ENCODE measurements at regions not wholly inside any gene's neighbourhood (a gene's known extent, or its start where the extent isn't known, plus 50 kb on each side); places are given as distances from the start of the nearest gene placed in this dataset.

DNA sequence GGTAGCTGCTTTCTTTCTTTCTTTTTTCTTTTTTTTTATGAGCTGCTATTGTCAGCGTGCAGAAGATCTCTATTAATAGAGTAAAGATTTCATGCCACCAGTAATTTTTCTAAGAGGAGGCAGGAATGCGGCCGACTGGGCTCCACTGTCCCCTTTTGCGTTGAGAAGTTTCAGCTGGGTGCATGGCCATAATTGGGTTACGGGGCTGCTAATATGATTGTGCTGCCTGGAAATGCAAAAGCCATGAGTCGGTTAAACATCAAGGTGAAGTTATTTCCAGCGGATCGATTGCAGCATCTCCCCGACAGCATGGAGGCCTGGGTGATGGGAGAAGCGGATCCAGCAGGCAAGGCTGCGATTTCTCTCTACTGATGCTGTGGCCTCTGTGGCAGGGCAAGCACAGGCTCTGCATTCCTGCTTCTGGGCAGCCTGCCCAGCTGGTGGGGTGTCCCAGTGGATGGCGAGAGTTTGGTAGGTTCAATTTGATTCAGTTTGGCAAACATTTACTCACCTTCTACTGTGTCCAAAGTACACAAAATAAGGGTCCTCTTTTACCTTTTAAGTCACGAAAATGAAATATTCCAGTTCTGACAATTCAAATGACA is 54.4 kb upstream of the PRMT8 start:
- no peak for DNase-seq (ENCODE audit: low spot score)
- intact Hi-C loops (cut with micrococcal nuclease; ENCODE audit: unreplicated experiment), result no loop called here
- no peaks in the 10 kb centered on the region for H3K36me3 ChIP-seq (ENCODE audit: insufficient read depth, low read length)

DNA sequence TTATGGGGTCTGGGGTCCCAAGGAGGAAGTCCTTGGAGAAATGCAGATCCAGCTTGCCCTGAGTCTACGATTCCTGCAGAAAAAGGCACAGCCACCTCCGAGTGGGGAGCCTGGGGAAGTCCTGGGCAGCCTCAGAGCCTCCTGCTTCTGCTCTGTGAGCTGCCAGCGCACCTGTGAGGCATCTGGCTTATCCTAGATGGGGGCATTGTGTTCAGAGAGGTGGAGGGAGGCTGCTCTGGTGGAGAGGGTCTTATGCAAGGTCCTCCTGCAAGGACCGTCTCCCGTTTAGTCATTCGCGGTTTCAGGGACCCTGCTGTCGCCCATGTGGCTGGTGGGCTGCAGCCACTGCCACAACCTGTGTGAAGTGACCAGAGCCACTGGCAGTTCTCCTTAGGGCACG is 53.0 kb upstream of the PRMT8 start:
- POLR2A ChIA-PET, result no interaction called here
- Histone ChIP-seq H3K9me3 (ENCODE audit: low read length) (no peaks in the 10 kb centered on the region), H4K20me1 (ENCODE audit: insufficient read depth, low read length) (no peaks in the 10 kb centered on the region), H3K27ac (ENCODE audit: low read depth, low read length, poor library complexity, severe bottlenecking) (no peak overlapping the region), H3K4me3 (ENCODE audit: low read depth, low read length, poor library complexity, severe bottlenecking) (no peak overlapping the region), H3K9me2 (ENCODE audit: insufficient read depth, low read length) (no peaks in the 10 kb centered on the region), H3K36me3 (ENCODE audit: insufficient read depth, low read length) (no peaks in the 10 kb centered on the region), H3K79me2 (ENCODE audit: insufficient read depth, low read depth, low read length) (no peaks in the 10 kb centered on the region), H3K4me1 (ENCODE audit: insufficient read depth, low read length, poor library complexity, severe bottlenecking) (no peaks in the 10 kb centered on the region), H3K4me2 (ENCODE audit: low read length) (no peak overlapping the region), H2AFZ (ENCODE audit: low read length) (no peak overlapping the region)
- DNase-seq (ENCODE audit: low spot score), result no peak
- CTCF ChIA-PET (ENCODE audit: unreplicated experiment), result no interaction called here
- no peak for TF ChIP-seq EZH2phosphoT487 (IDR thresholded peaks at IDR 0.05; ENCODE audit: borderline replicate concordance, low read depth, low read length)
- no peak for TF ChIP-seq CTCF (conservative IDR thresholded peaks at IDR 0.05; ENCODE audit: low read length)
- intact Hi-C loops (cut with micrococcal nuclease; ENCODE audit: unreplicated experiment), result no loop called here
- BruUV-seq (replicated peaks), result no TSS peak

More for the DNA sequence above, 54.4 kb upstream of the PRMT8 start:
- H4K20me1 ChIP-seq (ENCODE audit: insufficient read depth, low read length), result no peaks in the 10 kb centered on the region
- no peak for TF ChIP-seq EZH2phosphoT487 (IDR thresholded peaks at IDR 0.05; ENCODE audit: borderline replicate concordance, low read depth, low read length)
- no peak for TF ChIP-seq CTCF (conservative IDR thresholded peaks at IDR 0.05; ENCODE audit: low read length)
- no peak overlapping the region for H3K4me2 ChIP-seq (ENCODE audit: low read length)
- no peaks in the 10 kb centered on the region for H3K9me2 ChIP-seq (ENCODE audit: insufficient read depth, low read length)
- CTCF ChIA-PET (ENCODE audit: unreplicated experiment), result no interaction called here
- H3K9me3 ChIP-seq (ENCODE audit: low read length), result no peaks in the 10 kb centered on the region
- H3K4me1 ChIP-seq (ENCODE audit: insufficient read depth, low read length, poor library complexity, severe bottlenecking), result no peaks in the 10 kb centered on the region
- no peak overlapping the region for H2AFZ ChIP-seq (ENCODE audit: low read length)
- no TSS peak for BruUV-seq (replicated peaks)
- H3K27ac ChIP-seq (ENCODE audit: low read depth, low read length, poor library complexity, severe bottlenecking), result no peak overlapping the region
- H3K79me2 ChIP-seq (ENCODE audit: insufficient read depth, low read depth, low read length), result no peaks in the 10 kb centered on the region
- POLR2A ChIA-PET, result interaction anchor here (1.0 kb wide), 1 partner anchor 19 kb away, joined by 3 read pairs; no protein-coding TSS in a partner anchor
- H3K4me3 ChIP-seq (ENCODE audit: low read depth, low read length, poor library complexity, severe bottlenecking), result no peak overlapping the region

DNA sequence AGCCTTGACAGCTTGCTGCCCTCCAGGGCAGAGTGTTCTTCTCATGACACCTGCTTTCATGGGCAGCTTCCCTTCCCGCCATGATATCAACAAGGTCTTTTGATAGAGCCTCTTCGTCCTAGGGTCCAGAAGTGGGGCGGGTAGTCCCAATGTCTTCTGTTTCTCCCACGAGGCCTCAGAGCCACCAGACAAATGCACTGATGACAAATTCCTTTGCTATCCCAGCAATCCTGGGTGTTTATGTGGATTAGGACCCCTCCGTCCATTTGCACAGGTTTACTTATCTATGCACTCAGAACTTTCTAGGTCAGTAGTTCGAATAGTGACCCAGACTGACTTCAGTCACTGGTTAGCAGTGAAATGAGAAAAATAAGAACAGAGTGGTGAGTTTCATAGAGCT is 52.6 kb upstream of the PRMT8 start:
- intact Hi-C loops (cut with micrococcal nuclease; ENCODE audit: unreplicated experiment), result no loop called here
- no TSS peak for BruUV-seq (replicated peaks)
- ChIA-PET CTCF (ENCODE audit: unreplicated experiment) (no interaction called here), POLR2A (no interaction called here)
- no peaks in the 10 kb centered on the region for H3K9me3 ChIP-seq (ENCODE audit: low read length)
- H3K27ac ChIP-seq (ENCODE audit: low read depth, low read length, poor library complexity, severe bottlenecking), result no peak overlapping the region
- H3K4me2 ChIP-seq (ENCODE audit: low read length), result no peak overlapping the region
- H3K4me1 ChIP-seq (ENCODE audit: insufficient read depth, low read length, poor library complexity, severe bottlenecking), result no peaks in the 10 kb centered on the region
- H3K79me2 ChIP-seq (ENCODE audit: insufficient read depth, low read depth, low read length), result no peaks in the 10 kb centered on the region
- H2AFZ ChIP-seq (ENCODE audit: low read length), result no peak overlapping the region
- H3K4me3 ChIP-seq (ENCODE audit: low read depth, low read length, poor library complexity, severe bottlenecking), result no peak overlapping the region
- TF ChIP-seq CTCF (conservative IDR thresholded peaks at IDR 0.05; ENCODE audit: low read length), result no peak
- no peak for TF ChIP-seq EZH2phosphoT487 (IDR thresholded peaks at IDR 0.05; ENCODE audit: borderline replicate concordance, low read depth, low read length)
- DNase-seq (ENCODE audit: low spot score), result no peak
- H4K20me1 ChIP-seq (ENCODE audit: insufficient read depth, low read length), result no peaks in the 10 kb centered on the region
- H3K36me3 ChIP-seq (ENCODE audit: insufficient read depth, low read length), result no peaks in the 10 kb centered on the region
- H3K9me2 ChIP-seq (ENCODE audit: insufficient read depth, low read length), result no peaks in the 10 kb centered on the region
